Suprapubic skin (tissue), 4 donors: ENCODE measurements at regions not wholly inside any gene's neighbourhood (a gene's known extent, or its start where the extent isn't known, plus 50 kb on each side); places are given as distances from the start of the nearest gene placed in this dataset.

ENCODE experiments used
- DNase-seq, 2 donors: peaks; one replicate each; pipeline ENCODE4 v3.0.0-alpha.2; 2019; ENCODE audit warnings: low spot score in 2 of 2
- H3K27ac ChIP-seq: fragments of 200-600 bp; sonication (generic); one replicate; pipeline ENCODE4 v1.5.1; 2019
- H3K27me3 ChIP-seq: fragments of 200-600 bp; sonication (generic); one replicate; pipeline ENCODE4 v1.5.1; 2019
- H3K36me3 ChIP-seq: fragments of 200-600 bp; sonication (generic); one replicate; pipeline ENCODE4 v1.5.1; 2019
- H3K4me1 ChIP-seq: fragments of 200-600 bp; sonication (generic); one replicate; pipeline ENCODE4 v1.5.1; 2019
- H3K4me3 ChIP-seq: fragments of 200-600 bp; sonication (generic); one replicate; pipeline ENCODE4 v1.5.1; 2019; ENCODE audit warnings: mild to moderate bottlenecking
- H3K9me3 ChIP-seq: fragments of 200-600 bp; sonication (generic); one replicate; pipeline ENCODE4 v1.5.1; 2019
- EP300 ChIP-seq: sonication (generic); formaldehyde crosslinking; IDR thresholded peaks from one replicate; pipeline ENCODE4 v1.6.1; 2017; ENCODE audit warnings: antibody characterized with exemption
- POLR2A ChIP-seq, 2 donors: fragments of 450-650 bp; IDR thresholded peaks; one replicate each; pipeline ENCODE4 v1.6.1; 2017; ENCODE audit warnings: antibody characterized with exemption in 2 of 2, mild to moderate bottlenecking in 2 of 2, moderate library complexity in 2 of 2
- POLR2AphosphoS5 ChIP-seq, 3 donors: sonication (generic); formaldehyde crosslinking; IDR thresholded peaks; one replicate each; pipeline ENCODE4 v1.6.1; 2017; ENCODE audit warnings: antibody characterized with exemption in 3 of 3
- WGBS: methylation state at CpG from one replicate; pipeline ENCODE4 v1.1.5; 2018; 5-methylcytosine and 5-hydroxymethylcytosine counted together
- TF ChIP-seq, protein P1 (sequence below), 2 donors: fragments of 200-600 bp in 1 of 2; fragments of 450-650 bp in 1 of 2; sonication (generic) in 1 of 2; IDR thresholded peaks; one replicate each; pipeline ENCODE4 v1.5.1; 2016 to 2019; ENCODE audit warnings: antibody characterized with exemption in 2 of 2, mild to moderate bottlenecking in 1 of 2, moderate library complexity in 1 of 2

DNA sequence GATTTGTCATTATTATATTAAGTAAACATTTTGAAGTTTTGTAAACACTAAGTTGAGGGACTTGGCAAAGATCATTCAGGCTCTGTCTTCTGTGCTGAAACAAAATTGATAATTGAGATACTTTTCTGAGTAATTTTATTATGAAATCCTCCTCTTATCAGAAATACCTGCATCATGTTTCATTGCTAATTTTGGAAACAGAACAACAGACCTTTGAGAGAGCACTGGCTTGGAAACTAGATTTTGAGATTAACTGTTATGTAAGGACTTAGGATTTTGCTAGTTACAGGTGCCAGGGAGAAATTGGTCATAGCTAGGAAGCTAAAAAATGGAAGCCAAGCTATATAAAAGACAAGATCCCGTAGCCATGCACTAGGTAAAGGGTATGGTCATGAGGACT is 201.7 kb upstream of the DCN start:
- Histone ChIP-seq H3K27ac (no peak overlapping the region), H3K9me3 (no peaks in the 10 kb centered on the region), H3K4me1 (peaks cover 64% of the 10 kb centered on the region), H3K27me3 (no peaks in the 10 kb centered on the region), H3K4me3 (no peak overlapping the region), H3K36me3 (no peaks in the 10 kb centered on the region)
- TF ChIP-seq POLR2A (IDR thresholded peaks at IDR 0.05) (no peak), EP300 (no peak), POLR2AphosphoS5 (IDR thresholded peaks at IDR 0.05) (no peak)
- TF ChIP-seq, protein P1, sequence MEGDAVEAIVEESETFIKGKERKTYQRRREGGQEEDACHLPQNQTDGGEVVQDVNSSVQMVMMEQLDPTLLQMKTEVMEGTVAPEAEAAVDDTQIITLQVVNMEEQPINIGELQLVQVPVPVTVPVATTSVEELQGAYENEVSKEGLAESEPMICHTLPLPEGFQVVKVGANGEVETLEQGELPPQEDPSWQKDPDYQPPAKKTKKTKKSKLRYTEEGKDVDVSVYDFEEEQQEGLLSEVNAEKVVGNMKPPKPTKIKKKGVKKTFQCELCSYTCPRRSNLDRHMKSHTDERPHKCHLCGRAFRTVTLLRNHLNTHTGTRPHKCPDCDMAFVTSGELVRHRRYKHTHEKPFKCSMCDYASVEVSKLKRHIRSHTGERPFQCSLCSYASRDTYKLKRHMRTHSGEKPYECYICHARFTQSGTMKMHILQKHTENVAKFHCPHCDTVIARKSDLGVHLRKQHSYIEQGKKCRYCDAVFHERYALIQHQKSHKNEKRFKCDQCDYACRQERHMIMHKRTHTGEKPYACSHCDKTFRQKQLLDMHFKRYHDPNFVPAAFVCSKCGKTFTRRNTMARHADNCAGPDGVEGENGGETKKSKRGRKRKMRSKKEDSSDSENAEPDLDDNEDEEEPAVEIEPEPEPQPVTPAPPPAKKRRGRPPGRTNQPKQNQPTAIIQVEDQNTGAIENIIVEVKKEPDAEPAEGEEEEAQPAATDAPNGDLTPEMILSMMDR (IDR thresholded peaks at IDR 0.05) = no peak
- WGBS = 64% methylated on average over 1 of the region's 1 CpG
- no peak for DNase-seq

DNA sequence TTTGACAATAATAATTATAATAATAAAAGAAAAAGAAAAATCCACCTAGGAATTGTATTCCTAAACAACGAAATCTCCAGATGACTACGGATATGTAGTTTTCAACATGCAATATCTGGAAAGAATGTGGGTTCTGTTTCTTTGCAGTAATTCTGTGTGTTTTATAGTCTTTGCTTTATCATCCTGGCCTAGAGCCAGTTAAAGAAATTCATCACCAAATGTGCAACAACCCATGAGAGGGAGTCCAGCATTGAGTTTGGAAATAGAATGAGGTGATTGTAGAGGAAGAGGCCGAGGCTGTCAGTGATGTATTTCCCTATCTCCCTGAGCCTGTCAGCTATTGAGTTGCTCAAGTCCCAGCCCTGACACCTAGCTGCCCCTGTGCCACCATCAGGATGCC is 200.5 kb upstream of the DCN start:
- WGBS = 78% methylated on average over 3 of the region's 3 CpGs
- H3K36me3 ChIP-seq = no peaks in the 10 kb centered on the region

DNA sequence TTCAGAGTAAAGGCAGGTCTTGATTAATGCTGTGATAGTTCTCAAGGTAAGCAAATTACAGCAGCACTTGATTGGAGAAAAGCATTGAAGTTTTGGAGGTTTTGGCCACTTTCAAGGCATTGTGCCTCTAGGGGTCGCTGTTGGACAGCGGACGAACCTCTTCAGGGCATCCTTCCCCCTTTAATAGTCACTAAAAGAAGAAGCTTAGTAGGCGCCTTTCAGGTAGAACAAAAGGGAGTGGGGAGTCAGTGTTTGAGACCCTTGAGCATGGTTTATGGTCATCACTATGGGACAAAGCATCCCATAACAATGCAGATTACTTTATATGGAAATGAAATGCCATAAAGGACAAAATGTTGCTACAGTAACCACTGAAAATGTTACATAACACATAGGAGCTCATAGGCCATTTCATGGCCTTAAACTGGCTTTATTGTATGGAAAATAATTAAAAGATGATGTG is 199.5 kb upstream of the DCN start:
- Histone ChIP-seq H3K4me3 (peak overlapping the region; percentile 45), H3K4me1 (peaks cover 51% of the 10 kb centered on the region), H3K9me3 (no peaks in the 10 kb centered on the region), H3K27ac (peak overlapping the region; percentile 72), H3K27me3 (no peaks in the 10 kb centered on the region), H3K36me3 (no peaks in the 10 kb centered on the region)
- peak; percentile 83 to 84 for DNase-seq
- no peak for TF ChIP-seq EP300
- TF ChIP-seq, protein P1 (IDR thresholded peaks at IDR 0.05) = peak; percentile 76 to 82
- 2% methylated on average over 4 of the region's 4 CpGs for WGBS

More for the DNA sequence above, 200.5 kb upstream of the DCN start:
- no peak for DNase-seq
- no peak for TF ChIP-seq POLR2A (IDR thresholded peaks at IDR 0.05)
- TF ChIP-seq POLR2AphosphoS5 (IDR thresholded peaks at IDR 0.05) = no peak
- TF ChIP-seq EP300 = no peak
- TF ChIP-seq, protein P1 (IDR thresholded peaks at IDR 0.05) = no peak
- H3K27ac ChIP-seq = no peak overlapping the region
- H3K4me1 ChIP-seq = peaks cover 57% of the 10 kb centered on the region
- H3K9me3 ChIP-seq = no peaks in the 10 kb centered on the region
- H3K4me3 ChIP-seq = no peak overlapping the region
- no peaks in the 10 kb centered on the region for H3K27me3 ChIP-seq

DNA sequence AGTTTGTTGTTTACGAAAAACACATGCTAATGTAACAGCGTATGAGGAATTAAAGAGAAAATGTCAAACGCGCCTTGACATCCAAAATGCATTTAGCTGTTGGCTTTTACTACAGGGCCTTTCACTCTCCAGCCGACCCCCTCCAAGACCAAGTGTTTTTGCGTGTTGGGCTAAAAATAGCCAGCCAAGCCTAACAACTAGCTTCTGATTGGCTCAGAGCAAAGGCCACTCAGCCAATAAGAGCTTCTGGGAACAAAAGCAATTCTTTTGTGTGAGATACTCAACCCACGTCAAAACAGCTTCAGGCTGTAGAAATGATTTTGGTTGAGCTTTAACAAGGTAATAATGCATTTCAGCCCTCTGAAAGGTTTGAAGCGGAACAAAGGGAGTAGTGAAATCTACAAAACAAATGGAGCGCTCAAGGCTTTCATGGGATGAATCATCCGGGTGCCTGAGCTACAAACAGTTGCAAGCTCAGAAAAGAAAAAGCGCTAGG is 198.7 kb upstream of the DCN start:
- 4% methylated on average over 11 of the region's 11 CpGs for WGBS
- no peaks in the 10 kb centered on the region for H3K27me3 ChIP-seq
- H3K27ac ChIP-seq = peak overlapping the region; percentile 72
- peaks cover 51% of the 10 kb centered on the region for H3K4me1 ChIP-seq
- no peak for TF ChIP-seq POLR2AphosphoS5 (IDR thresholded peaks at IDR 0.05)
- TF ChIP-seq, protein P1 (IDR thresholded peaks at IDR 0.05) = no peak
- no peak for TF ChIP-seq POLR2A (IDR thresholded peaks at IDR 0.05)
- no peak for TF ChIP-seq EP300
- peak in 1 of 2 donors; percentile 63 for DNase-seq
- H3K36me3 ChIP-seq = no peaks in the 10 kb centered on the region
- peak overlapping the region; percentile 45 for H3K4me3 ChIP-seq
- no peaks in the 10 kb centered on the region for H3K9me3 ChIP-seq

DNA sequence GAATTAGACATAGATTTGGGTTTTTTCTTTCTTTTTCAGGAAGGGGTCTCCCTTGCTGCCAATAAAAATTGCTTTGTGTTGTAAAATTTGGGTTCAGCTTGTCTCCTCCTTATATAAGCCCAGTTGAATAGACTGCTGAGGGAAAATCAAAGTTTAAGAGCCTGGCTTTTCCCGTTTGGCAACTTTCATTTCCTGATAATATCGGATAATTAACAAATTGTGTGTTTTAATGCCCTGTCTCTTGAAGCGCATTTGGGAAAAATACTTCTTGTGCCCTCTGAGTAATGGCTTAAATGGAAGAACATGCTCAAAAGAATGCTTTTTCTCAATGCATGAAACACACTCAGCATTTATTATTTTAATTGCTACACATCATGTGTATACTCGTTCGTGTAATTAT is 198.0 kb upstream of the DCN start:
- H3K4me1 ChIP-seq = peaks cover 51% of the 10 kb centered on the region
- peak overlapping the region; percentile 45 for H3K4me3 ChIP-seq
- H3K9me3 ChIP-seq = no peaks in the 10 kb centered on the region
- WGBS = 17% methylated on average over 5 of the region's 5 CpGs
- TF ChIP-seq, protein P1 (IDR thresholded peaks at IDR 0.05) = no peak
- TF ChIP-seq POLR2A (IDR thresholded peaks at IDR 0.05) (no peak), POLR2AphosphoS5 (IDR thresholded peaks at IDR 0.05) (no peak), EP300 (no peak)
- no peaks in the 10 kb centered on the region for H3K36me3 ChIP-seq
- no peak for DNase-seq
- peak overlapping the region; percentile 72 for H3K27ac ChIP-seq
- H3K27me3 ChIP-seq = no peaks in the 10 kb centered on the region
